Fibroblast of villous mesenchyme (primary cell): ENCODE measurements at regions not wholly inside any gene's neighbourhood (a gene's known extent, or its start where the extent isn't known, plus 50 kb on each side); places are given as distances from the start of the nearest gene placed in this dataset.
A peak's percentile ranks its signal among the peaks of the same experiment; 100 is the strongest.

Experiments
- DNase-seq: peaks from one replicate; pipeline ENCODE4 v3.0.0-alpha.2; 2010; ENCODE audit warnings: low read depth
- H3K4me3 ChIP-seq: 2 replicates; pipeline ENCODE4 v1.5.1; 2011; ENCODE audit warnings: low read depth, mild to moderate bottlenecking, low read length
- TF ChIP-seq, protein P1 (sequence below): IDR thresholded peaks from 2 replicates; pipeline ENCODE4 v1.5.1; 2012; ENCODE audit warnings: low read depth, mild to moderate bottlenecking, low read length; ENCODE audit not compliant: insufficient read depth

DNA sequence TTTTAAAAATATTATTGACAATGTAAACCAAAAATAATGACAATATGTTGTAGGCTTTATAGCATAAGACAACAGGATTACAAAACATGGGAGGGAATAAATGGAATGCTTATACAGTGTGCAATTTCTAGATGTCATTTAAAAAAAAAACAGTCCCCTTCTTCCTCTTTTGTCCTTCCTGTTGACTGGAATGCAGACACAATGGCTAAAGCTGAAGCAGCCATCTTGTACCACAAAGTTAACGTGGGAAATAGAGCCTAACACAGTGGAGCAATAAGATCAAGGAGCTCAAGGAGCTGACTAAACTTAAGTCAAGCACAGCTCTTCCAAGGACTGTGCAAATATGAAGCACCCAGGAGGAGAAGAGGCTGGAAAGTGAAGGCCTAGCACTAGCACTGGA, 208.1 kb downstream of the ARHGAP12 start:
- TF ChIP-seq, protein P1, sequence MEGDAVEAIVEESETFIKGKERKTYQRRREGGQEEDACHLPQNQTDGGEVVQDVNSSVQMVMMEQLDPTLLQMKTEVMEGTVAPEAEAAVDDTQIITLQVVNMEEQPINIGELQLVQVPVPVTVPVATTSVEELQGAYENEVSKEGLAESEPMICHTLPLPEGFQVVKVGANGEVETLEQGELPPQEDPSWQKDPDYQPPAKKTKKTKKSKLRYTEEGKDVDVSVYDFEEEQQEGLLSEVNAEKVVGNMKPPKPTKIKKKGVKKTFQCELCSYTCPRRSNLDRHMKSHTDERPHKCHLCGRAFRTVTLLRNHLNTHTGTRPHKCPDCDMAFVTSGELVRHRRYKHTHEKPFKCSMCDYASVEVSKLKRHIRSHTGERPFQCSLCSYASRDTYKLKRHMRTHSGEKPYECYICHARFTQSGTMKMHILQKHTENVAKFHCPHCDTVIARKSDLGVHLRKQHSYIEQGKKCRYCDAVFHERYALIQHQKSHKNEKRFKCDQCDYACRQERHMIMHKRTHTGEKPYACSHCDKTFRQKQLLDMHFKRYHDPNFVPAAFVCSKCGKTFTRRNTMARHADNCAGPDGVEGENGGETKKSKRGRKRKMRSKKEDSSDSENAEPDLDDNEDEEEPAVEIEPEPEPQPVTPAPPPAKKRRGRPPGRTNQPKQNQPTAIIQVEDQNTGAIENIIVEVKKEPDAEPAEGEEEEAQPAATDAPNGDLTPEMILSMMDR = no peak
- no peak for DNase-seq
- no peak overlapping the region for H3K4me3 ChIP-seq

DNA sequence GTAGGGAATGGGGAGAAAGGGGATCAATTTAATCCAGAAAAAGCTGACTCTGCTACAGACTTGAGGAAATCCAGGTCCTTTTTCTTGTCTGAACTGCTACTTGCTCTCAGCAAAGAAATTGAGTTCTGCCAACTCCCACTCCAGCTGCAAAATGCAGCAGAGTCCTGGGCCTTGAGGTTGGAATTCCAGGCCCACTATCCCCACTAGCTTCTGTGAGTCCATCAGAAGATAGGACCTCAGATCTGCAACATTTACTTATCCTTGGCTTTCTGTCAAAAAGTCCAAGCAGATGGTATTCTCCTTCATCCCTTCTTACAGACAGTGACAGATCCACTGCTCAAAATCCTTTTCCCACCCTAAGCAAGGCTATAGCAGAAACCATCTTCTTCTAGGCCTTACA, 219.2 kb downstream of the ARHGAP12 start:
- TF ChIP-seq, protein P1 = no peak
- DNase-seq = no peak
- H3K4me3 ChIP-seq = no peak overlapping the region

DNA sequence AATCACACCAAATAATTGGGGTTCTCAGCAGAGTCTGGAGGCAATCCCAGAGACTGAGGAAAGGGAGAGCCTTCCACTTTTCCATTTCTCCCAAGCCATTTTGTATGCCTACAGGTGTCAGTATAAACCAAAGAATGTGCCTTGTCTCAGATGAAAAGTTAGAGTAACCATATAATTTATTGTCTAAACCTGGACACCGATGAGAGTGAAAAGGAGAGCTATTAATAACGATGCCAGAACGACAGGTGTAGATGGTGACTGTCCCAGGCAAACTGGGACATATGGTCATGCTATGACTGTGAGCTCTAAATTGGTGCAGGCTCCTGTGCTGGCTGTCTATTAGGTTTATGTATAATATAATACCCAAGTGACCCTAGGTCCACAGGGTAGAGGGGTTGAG, 219.6 kb downstream of the ARHGAP12 start:
- no peak for DNase-seq
- no peak overlapping the region for H3K4me3 ChIP-seq
- TF ChIP-seq, protein P1 = no peak

DNA sequence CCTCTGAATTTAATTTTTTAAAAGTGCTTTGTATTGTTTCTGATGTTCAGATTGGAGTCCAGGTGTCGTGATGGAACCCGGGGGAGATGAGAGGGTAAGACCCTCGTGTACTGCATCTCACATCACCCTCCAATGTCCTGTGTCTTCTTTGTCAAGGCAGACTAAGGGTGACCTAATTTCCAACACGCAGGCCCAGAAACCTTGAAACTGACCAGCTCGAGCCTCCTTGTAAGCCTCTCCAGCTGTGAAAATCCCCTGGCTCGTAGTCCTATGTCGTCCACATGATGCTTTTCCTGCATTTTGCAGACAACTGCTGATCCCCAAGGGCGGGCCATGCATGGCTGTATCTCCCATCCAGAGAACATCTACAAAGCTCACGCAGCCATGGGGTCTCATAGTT, 220.2 kb downstream of the ARHGAP12 start:
- no peak overlapping the region for H3K4me3 ChIP-seq
- DNase-seq = peak; percentile 19

DNA sequence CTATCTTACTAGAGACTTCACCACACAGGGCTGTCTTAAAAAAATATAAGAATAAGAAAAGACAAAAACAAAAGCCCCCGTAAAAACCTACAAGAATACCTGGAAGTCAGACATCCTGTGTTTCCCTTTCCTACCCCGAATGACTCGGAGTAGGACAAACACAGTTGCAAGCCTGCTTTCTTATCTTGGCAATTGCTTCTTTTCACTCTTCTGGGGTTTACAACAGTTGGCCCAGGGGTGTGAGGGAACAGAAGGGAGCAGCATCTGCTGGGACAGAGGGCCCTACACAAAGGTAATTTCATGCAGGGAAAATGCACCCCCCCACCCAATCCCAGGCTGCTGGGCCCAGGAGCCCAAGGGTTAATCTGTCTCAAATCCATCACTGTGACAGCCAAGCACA, 220.6 kb downstream of the ARHGAP12 start:
- H3K4me3 ChIP-seq = no peak overlapping the region
- DNase-seq = no peak

More for the DNA sequence above, 220.2 kb downstream of the ARHGAP12 start:
- TF ChIP-seq, protein P1 = no peak

DNA sequence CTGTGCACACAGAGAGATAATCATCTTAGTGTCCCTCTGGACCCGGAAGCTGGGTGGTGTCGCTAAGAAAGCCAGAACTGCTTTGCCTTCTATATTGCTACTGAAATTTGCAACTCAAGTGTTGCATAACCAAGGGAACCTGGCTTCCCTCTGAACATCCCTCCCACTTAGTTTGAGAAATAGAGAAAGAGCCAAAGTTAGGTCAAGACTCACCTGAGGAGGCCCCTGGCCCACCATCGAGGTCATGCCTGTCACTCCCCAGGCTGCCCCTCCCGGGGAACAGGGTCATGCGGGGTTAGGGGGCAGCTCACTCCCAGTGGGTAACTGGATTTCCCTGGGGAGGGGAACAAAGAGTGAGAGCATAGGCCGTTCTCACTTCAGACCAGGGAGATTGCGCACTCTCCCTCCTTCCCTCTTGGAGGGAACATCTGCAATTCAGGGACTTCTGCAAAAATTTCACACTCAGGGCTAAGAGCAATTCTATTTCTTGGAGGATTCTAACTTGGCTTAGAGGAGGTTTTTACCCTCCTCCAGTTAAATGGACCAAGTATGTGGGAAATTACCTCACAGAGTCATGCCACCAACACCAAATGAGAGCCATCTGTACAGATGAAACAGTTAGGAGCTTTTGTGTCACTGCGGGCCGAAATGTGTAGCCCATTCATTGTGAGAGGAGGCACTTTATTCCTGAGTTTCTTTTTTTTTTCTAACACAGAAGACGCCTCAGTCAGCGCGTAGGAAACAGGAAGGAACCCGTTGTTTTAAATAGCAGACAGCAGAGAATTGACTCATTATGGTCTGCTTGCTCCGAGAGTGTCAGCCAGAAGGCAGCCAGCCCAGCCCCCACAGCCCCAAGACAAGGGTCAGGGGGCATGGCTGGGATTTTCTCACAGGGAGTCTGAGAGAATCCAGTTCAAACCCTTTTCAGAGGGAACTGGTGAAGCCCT, 221.3 kb downstream of the ARHGAP12 start:
- DNase-seq = peak; percentile 80
- TF ChIP-seq, protein P1 = no peak
- no peak overlapping the region for H3K4me3 ChIP-seq

More for the DNA sequence above, 220.6 kb downstream of the ARHGAP12 start:
- TF ChIP-seq, protein P1 = no peak
